ENCODE measurements at regions not wholly inside any gene's neighbourhood (a gene's known extent, or its start where the extent isn't known, plus 50 kb on each side); places are given as distances from the start of the nearest gene placed in this dataset.

- no peak for TF ChIP-seq POLR2A (IDR thresholded peaks at IDR 0.05; ENCODE audit: low read depth, low read length)
- no peak for TF ChIP-seq POLR2AphosphoS5 (IDR thresholded peaks at IDR 0.05; ENCODE audit: low read depth, low read length)
- no peak for TF ChIP-seq POU2F2 (IDR thresholded peaks at IDR 0.05; ENCODE audit: low read depth, low read length)
Measured at GRCh38 chr3:141686466-141687291, 51.4 kb upstream of the RNF7 start.

All from GM12891 (cell line).